ENCODE measurements at regions not wholly inside any gene's neighbourhood (a gene's known extent, or its start where the extent isn't known, plus 50 kb on each side); places are given as distances from the start of the nearest gene placed in this dataset.
"Not testable (repeated sequence)": the region's sequence is repeated elsewhere in the genome, so short reads cannot be mapped to it uniquely, and the experiment has no call there.

GRCh38 chr4:177967328-177967727 is 525.1 kb upstream of the AGA start:
- H3K4me3 ChIP-seq (ENCODE audit: low read depth, low read length) = no peak overlapping the region
- 56% methylated on average over 3 of the region's 3 CpGs for WGBS

DNA sequence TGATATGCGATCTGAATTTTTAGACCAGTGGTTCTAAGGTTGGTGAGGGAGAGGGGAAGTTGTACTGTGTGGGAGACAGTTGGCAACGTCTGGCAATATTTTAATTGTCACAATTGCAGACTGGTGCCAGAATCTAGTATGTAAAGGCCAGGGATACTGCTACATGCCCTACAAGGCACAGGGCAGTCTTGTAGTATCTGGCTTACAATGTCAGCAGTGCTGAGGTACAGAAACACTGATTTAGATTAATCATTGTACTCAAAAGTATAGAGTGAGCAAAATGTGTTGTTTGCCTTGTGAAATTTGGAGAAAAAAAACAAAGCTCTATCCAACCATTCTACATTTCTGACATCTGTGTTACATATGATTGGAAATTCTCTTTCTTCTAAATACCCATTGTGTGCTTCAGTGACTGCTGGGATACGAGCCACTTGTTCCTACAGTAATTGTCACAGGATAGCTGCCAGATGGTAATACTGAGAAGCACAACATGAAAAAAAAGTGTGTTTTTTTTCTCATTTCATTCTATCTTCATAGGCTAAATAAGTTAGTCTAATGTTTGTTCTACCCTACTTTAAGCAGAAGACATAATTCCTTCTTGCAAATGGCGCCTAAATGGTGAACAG is 526.7 kb upstream of the AGA start:
- WGBS = 75% methylated on average over 4 of the region's 4 CpGs
- Histone ChIP-seq H3K36me3 (ENCODE audit: insufficient read depth) (no peaks in the 10 kb centered on the region), H3K27ac (ENCODE audit: low read depth) (no peak overlapping the region), H3K4me1 (ENCODE audit: insufficient read depth) (no peaks in the 10 kb centered on the region), H3K4me3 (ENCODE audit: low read depth, low read length) (no peak overlapping the region)
- no peak for DNase-seq (ENCODE audit: extremely low spot score)

More at GRCh38 chr4:177967328-177967727, 525.1 kb upstream of the AGA start:
- DNase-seq (ENCODE audit: extremely low spot score) = no peak
- H3K27ac ChIP-seq (ENCODE audit: low read depth) = no peak overlapping the region
- no peaks in the 10 kb centered on the region for H3K4me1 ChIP-seq (ENCODE audit: insufficient read depth)
- no peaks in the 10 kb centered on the region for H3K36me3 ChIP-seq (ENCODE audit: insufficient read depth)

DNA sequence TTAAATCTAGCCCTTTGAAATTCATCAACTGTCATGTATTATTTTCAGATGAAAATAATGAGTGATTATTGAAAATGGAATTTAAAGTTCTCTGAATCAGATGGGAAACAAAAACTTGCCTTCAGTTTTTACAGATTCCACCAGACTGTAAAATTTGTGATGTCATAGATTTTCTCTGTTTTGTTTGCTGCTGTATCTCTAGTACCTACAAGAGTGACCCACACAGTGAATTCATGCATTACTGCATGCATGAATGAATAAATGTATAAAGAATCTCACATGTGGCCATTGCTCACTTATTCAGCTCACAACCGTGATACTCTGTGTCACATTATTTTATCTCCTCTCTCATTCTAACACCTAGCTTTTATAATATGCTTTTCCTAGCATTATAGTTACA is 532.2 kb upstream of the AGA start:
- Histone ChIP-seq H3K4me1 (ENCODE audit: insufficient read depth) (no peaks in the 10 kb centered on the region), H3K4me3 (ENCODE audit: low read depth, low read length) (no peak overlapping the region), H3K36me3 (ENCODE audit: insufficient read depth) (no peaks in the 10 kb centered on the region), H3K27ac (ENCODE audit: low read depth) (no peak overlapping the region)
- 88% methylated on average over 1 of the region's 1 CpG for WGBS
- DNase-seq (ENCODE audit: extremely low spot score) = no peak

- H3K27ac ChIP-seq (ENCODE audit: low read depth) = no peak overlapping the region
- WGBS = 58% methylated on average over 2 of the region's 2 CpGs
- no peak for DNase-seq (ENCODE audit: extremely low spot score)
- no peaks in the 10 kb centered on the region for H3K4me1 ChIP-seq (ENCODE audit: insufficient read depth)
- no peaks in the 10 kb centered on the region for H3K36me3 ChIP-seq (ENCODE audit: insufficient read depth)
- no peak overlapping the region for H3K4me3 ChIP-seq (ENCODE audit: low read depth, low read length)
These were observed 533.2 kb upstream of the AGA start for GRCh38 chr4:177975315-177975987.

DNA sequence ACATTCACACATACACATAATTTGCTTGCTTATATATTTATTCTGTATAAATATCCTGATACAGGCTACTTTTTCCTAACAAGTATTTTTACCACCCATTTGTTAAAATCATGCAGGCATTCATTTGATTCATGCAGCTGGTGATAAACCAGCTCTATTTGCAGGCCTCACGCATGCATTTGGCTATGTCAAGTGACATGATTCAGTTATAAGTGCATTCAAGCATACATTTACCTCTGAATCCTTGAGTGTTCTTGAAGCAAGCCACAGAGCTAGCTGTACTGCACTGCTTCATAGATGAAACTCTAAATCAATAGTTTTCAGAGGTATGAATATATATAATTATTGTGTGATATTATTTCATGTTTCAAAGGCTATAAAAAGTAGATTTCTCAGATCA is 544.0 kb upstream of the AGA start:
- 85% methylated on average over 1 of the region's 1 CpG for WGBS
- no peaks in the 10 kb centered on the region for H3K36me3 ChIP-seq (ENCODE audit: insufficient read depth)
- H3K4me3 ChIP-seq (ENCODE audit: low read depth, low read length) = no peak overlapping the region
- DNase-seq (ENCODE audit: extremely low spot score) = no peak
- no peaks in the 10 kb centered on the region for H3K4me1 ChIP-seq (ENCODE audit: insufficient read depth)
- no peak overlapping the region for H3K27ac ChIP-seq (ENCODE audit: low read depth)

DNA sequence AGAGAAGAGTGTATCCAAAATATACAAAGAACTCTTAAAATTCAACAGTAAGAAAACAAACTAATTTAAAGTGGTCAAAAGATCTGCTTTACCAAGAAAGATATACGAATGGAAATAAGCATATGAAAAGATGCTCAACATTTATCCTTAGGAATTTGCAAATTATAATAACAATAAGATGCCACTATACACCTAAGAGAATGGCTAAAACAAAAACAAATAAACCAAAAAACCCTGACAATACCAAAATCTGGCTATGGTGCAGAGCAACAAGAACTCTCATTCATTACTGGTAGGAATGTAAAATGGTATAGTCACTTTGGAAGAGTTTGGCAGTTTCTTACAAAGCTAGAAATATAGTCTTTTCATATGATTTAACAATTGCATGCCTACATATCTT is 545.7 kb upstream of the AGA start:
- H3K4me1 ChIP-seq (ENCODE audit: insufficient read depth) = no peaks in the 10 kb centered on the region
- 69% methylated on average over 1 of the region's 1 CpG for WGBS
- H3K4me3 ChIP-seq (ENCODE audit: low read depth, low read length) = no peak overlapping the region
- H3K36me3 ChIP-seq (ENCODE audit: insufficient read depth) = no peaks in the 10 kb centered on the region
- DNase-seq (ENCODE audit: extremely low spot score) = no peak
- no peak overlapping the region for H3K27ac ChIP-seq (ENCODE audit: low read depth)

DNA sequence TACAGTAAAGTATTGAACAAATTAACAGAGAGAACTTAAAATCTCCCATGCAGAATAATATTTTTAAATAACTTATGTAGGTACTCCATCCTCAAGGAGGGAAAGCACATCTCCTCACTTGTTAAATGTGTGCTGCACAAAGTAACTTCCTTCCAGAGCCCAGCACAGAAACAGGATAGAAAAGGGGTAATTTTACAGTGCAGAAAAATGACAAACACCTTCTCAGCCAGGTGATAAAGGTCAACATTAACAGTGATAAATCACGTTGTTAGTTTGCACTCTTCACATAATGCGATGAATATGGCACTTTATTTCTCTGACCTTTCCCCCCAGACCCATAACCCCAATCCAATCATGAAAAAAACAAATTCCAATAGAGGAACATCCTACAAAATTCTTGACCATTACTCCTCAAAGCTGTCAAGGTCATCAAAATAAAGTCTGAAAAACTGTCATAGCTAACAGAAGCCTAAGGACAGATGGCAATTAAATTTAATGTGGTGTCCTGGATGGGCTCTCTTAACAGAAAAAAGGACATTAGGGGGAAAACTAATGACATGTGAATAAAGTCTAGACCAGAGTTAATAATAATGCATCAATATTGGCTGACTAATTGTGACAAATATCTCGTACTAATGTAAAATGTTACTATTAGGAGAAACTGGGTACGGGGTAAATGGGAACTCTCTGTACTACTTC is 547.4 kb upstream of the AGA start:
- H3K27ac ChIP-seq (ENCODE audit: low read depth) = no peak overlapping the region
- no peaks in the 10 kb centered on the region for H3K4me1 ChIP-seq (ENCODE audit: insufficient read depth)
- no peaks in the 10 kb centered on the region for H3K36me3 ChIP-seq (ENCODE audit: insufficient read depth)
- H3K4me3 ChIP-seq (ENCODE audit: low read depth, low read length) = no peak overlapping the region
- DNase-seq (ENCODE audit: extremely low spot score) = no peak
- 77% methylated on average over 4 of the region's 4 CpGs for WGBS

DNA sequence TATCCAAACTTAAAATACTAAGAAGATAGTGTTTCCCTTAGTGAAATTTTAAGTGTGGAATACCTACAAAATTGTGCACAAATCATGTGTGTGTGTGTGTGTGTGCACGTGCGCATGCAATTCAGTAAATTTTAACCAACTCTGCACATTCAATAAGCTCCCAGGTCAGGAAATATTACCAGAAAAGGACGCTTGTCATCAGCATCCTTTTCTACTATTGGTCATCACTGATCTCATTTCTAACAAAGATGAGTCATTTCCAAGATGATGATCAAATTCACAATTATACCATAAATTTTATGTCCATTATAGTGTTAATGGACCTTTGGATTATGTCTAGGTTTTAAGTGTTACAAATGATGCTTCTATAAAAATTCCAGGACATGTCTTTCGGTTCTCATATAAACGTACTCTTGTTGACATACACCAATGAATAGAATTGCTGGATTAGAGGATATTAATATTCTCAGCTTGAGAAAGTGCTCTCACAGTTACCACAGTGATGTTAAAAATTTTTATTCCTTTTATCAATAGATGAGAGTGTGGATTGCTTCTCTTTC is 560.9 kb upstream of the AGA start:
- no peak for DNase-seq (ENCODE audit: extremely low spot score)

GRCh38 chr4:178010596-178010995 is 568.4 kb upstream of the AGA start:
- DNase-seq (ENCODE audit: extremely low spot score) = no peak
- H3K36me3 ChIP-seq (ENCODE audit: insufficient read depth) = no peaks in the 10 kb centered on the region
- WGBS = 76% methylated on average over 3 of the region's 3 CpGs
- H3K27ac ChIP-seq (ENCODE audit: low read depth) = no peak overlapping the region
- no peak overlapping the region for H3K4me3 ChIP-seq (ENCODE audit: low read depth, low read length)
- H3K4me1 ChIP-seq (ENCODE audit: insufficient read depth) = no peaks in the 10 kb centered on the region

More for the DNA sequence above, 560.9 kb upstream of the AGA start:
- 75% methylated on average over 5 of the region's 5 CpGs for WGBS
- H3K4me3 ChIP-seq (ENCODE audit: low read depth, low read length) = no peak overlapping the region
- no peaks in the 10 kb centered on the region for H3K36me3 ChIP-seq (ENCODE audit: insufficient read depth)
- H3K4me1 ChIP-seq (ENCODE audit: insufficient read depth) = no peaks in the 10 kb centered on the region
- no peak overlapping the region for H3K27ac ChIP-seq (ENCODE audit: low read depth)

DNA sequence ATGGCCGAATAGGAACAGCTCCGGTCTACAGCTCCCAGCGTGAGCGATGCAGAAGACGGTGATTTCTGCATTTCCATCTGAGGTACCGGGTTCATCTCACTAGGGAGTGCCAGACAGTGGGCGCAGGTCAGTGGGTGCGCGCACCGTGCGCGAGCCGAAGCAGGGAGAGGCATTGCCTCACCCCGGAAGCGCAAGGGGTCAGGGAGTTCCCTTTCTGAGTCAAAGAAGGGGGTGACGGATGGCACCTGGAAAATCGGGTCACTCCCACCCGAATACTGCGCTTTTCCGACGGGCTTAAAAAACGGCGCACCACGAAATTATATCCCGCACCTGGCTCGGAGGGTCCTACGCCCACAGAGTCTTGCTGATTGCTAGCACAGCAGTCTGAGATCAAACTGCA is 572.8 kb upstream of the AGA start:
- H3K27ac ChIP-seq (ENCODE audit: low read depth); H3K36me3 ChIP-seq (ENCODE audit: insufficient read depth); DNase-seq (ENCODE audit: extremely low spot score); H3K4me3 ChIP-seq (ENCODE audit: low read depth, low read length); H3K4me1 ChIP-seq (ENCODE audit: insufficient read depth): not testable (repeated sequence)
- WGBS = 93% methylated on average over 26 of the region's 27 CpGs

DNA sequence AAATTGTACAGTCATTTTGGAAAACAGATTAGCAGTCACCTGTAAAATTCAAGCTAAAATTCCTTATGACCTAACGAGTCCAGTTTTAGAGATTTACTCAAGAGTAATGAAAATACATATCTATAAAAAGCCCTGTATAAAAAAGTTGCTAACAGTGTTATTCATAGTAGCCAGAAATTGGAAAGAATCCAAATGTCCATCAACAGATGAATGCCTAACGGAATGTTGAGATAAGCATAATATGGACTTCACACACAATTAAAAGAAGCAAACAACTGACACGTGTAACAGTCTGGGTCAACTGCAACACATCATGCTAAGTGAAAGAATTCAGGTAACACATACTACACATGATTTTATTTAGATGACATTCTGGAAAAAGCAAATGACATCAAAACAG is 584.8 kb upstream of the AGA start:
- no peaks in the 10 kb centered on the region for H3K36me3 ChIP-seq (ENCODE audit: insufficient read depth)
- DNase-seq (ENCODE audit: extremely low spot score) = no peak
- no peaks in the 10 kb centered on the region for H3K4me1 ChIP-seq (ENCODE audit: insufficient read depth)
- H3K4me3 ChIP-seq (ENCODE audit: low read depth, low read length) = no peak overlapping the region
- H3K27ac ChIP-seq (ENCODE audit: low read depth) = no peak overlapping the region
- WGBS = 46% methylated on average over 3 of the region's 3 CpGs

DNA sequence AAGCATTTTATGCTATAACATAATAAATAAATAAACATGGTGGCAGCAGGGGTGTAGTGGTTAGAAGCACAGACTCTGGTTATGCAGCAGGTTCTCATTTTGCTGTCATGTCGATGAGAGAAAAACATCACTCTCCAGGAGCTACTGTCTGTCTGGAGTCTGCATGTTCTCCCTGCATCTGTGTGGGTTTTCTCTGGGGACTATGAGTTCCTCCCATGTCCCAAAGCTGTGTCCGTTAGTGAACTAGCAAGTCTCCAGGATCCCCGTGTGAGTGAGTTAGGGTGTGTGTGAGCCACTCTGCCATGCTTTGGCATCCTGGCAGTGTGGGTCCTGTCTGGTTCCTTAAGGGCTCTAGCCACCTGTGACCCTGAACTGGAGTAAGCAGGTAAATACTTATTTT is 585.6 kb upstream of the AGA start:
- no peak for DNase-seq (ENCODE audit: extremely low spot score)
- H3K36me3 ChIP-seq (ENCODE audit: insufficient read depth) = no peaks in the 10 kb centered on the region
- H3K4me1 ChIP-seq (ENCODE audit: insufficient read depth) = no peaks in the 10 kb centered on the region
- no peak overlapping the region for H3K4me3 ChIP-seq (ENCODE audit: low read depth, low read length)
- 83% methylated on average over 3 of the region's 3 CpGs for WGBS
- no peak overlapping the region for H3K27ac ChIP-seq (ENCODE audit: low read depth)

DNA sequence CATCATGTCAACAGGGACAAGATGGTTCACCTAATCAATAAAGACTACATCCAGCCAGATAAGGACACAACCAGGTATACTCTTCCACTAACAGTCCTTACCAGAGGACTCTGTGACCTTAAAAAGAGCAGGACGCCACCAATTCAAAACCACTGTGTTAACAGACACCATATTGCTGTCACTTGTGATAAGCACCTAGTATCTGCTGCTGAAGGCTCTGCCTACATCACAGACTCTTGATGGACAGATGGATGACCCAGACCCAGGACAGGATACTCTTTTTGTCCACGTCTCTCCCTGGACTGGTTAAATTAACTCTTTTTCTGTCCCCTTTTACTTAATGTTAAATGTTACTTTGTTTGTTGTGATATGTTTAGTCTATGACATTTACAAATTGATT is 586.2 kb upstream of the AGA start:
- 79% methylated on average over 2 of the region's 2 CpGs for WGBS
- no peak for DNase-seq (ENCODE audit: extremely low spot score)
- Histone ChIP-seq H3K4me3 (ENCODE audit: low read depth, low read length) (no peak overlapping the region), H3K4me1 (ENCODE audit: insufficient read depth) (no peaks in the 10 kb centered on the region), H3K27ac (ENCODE audit: low read depth) (no peak overlapping the region), H3K36me3 (ENCODE audit: insufficient read depth) (no peaks in the 10 kb centered on the region)
